Stimulated activated CD8-positive, alpha-beta memory T cell treated with anti-CD3 and anti-CD28 coated beads, Interleukin-7, amount 100 ng/mL, for 1 hour (primary cell): ENCODE measurements at regions not wholly inside any gene's neighbourhood (a gene's known extent, or its start where the extent isn't known, plus 50 kb on each side); places are given as distances from the start of the nearest gene placed in this dataset.

Experiments
- DNase-seq, 2 donors: peaks; one replicate each; pipeline ENCODE4 v3.0.0-alpha.2; 2020; ENCODE audit warnings: low read depth in 2 of 2

GRCh38 chr5:8320244-8320643, 451.3 kb downstream of the MTRR start:
- no peak for DNase-seq

GRCh38 chr5:8321272-8321671, 452.3 kb downstream of the MTRR start:
- DNase-seq = no peak

GRCh38 chr5:8322484-8322883, 453.5 kb downstream of the MTRR start:
- no peak for DNase-seq

- no peak for DNase-seq
These were observed 458.1 kb downstream of the MTRR start for GRCh38 chr5:8327016-8327415.

GRCh38 chr5:8329773-8330172, 460.8 kb downstream of the MTRR start:
- no peak for DNase-seq

- DNase-seq = no peak
These were observed 463.9 kb downstream of the MTRR start for GRCh38 chr5:8332666-8333445.

- no peak for DNase-seq
These were observed 464.5 kb downstream of the MTRR start for GRCh38 chr5:8333485-8333884.

- no peak for DNase-seq
These were observed 465.0 kb downstream of the MTRR start for GRCh38 chr5:8333977-8334376.

GRCh38 chr5:8340261-8340660, 471.3 kb downstream of the MTRR start:
- DNase-seq = no peak

GRCh38 chr5:8340739-8341344, 471.9 kb downstream of the MTRR start:
- no peak for DNase-seq

- DNase-seq = no peak
These were observed 472.5 kb downstream of the MTRR start for GRCh38 chr5:8341406-8341805.

- DNase-seq = no peak
These were observed 479.0 kb downstream of the MTRR start for GRCh38 chr5:8347984-8348383.

GRCh38 chr5:8349855-8350254, 480.9 kb downstream of the MTRR start:
- no peak for DNase-seq

GRCh38 chr5:8350644-8351339, 481.8 kb downstream of the MTRR start:
- no peak for DNase-seq

GRCh38 chr5:8355981-8356380, 487.0 kb downstream of the MTRR start:
- no peak for DNase-seq

GRCh38 chr5:8360012-8360411, 491.1 kb downstream of the MTRR start:
- no peak for DNase-seq

GRCh38 chr5:8362495-8362894, 493.5 kb downstream of the MTRR start:
- no peak for DNase-seq

- no peak for DNase-seq
These were observed 494.2 kb downstream of the MTRR start for GRCh38 chr5:8363138-8363537.

- DNase-seq = no peak
These were observed 497.3 kb downstream of the MTRR start for GRCh38 chr5:8366266-8366665.

GRCh38 chr5:8376478-8376877, 507.5 kb downstream of the MTRR start:
- no peak for DNase-seq

GRCh38 chr5:8381972-8382371, 513.0 kb downstream of the MTRR start:
- DNase-seq = no peak

GRCh38 chr5:8382456-8382855, 513.5 kb downstream of the MTRR start:
- no peak for DNase-seq

- DNase-seq = no peak
These were observed 514.7 kb downstream of the MTRR start for GRCh38 chr5:8383616-8384015.
